K562 (cell line): ENCODE measurements at regions not wholly inside any gene's neighbourhood (a gene's known extent, or its start where the extent isn't known, plus 50 kb on each side); places are given as distances from the start of the nearest gene placed in this dataset.

Experiments used
- ATAC-seq: fragments of 200-7000 bp; cut with Tn5 transposase; 3 replicates; pipeline ENCODE4 v1.9.1; 2020; ENCODE audit warnings: moderate library complexity
- BruUV-seq: library from RNA; stranded (reverse); fragments of 400-500 nt; replicated peaks from 2 replicates; lab custom pipeline; 2021; lab: Mats Ljungman, UMichigan
- CTCF ChIA-PET: fragments of 300-600 bp; formaldehyde crosslinking; extraction: SDS; loops from one replicate; lab custom pipeline; 2021; ENCODE audit warnings: low intra/inter-chr PET ratio; lab: Yijun Ruan, JAX
- POLR2A ChIA-PET: fragments of 300-600, 350-650 bp; sonication (Branson Sonifier 250); formaldehyde crosslinking; extraction: SDS; loops from one replicate; lab custom pipeline; 2021; ENCODE audit warnings: antibody characterized with exemption, inconsistent platforms; lab: Yijun Ruan, JAX
- DNase-seq, 4 experiments: peaks; one replicate each; pipeline versions ENCODE4 v3.0.0 to v3.0.0-alpha.2; 2011 to 2018; ENCODE audit warnings: low spot score in 3 of 4, mixed read lengths in 3 of 4; ENCODE audit errors: extremely low read depth in 1 of 4
- FAIRE-seq: peaks from 2 replicates; lab custom pipeline; 2011; peaks lifted over from hg19 to GRCh38; lab: Jason Lieb, UNC
- H2AFZ ChIP-seq: 2 replicates; pipeline ENCODE4 v1.6.0; 2011; ENCODE audit warnings: low read depth, low read length, control low read depth, inconsistent platforms
- H3K27ac ChIP-seq: fragments of 200-600 bp; 3 replicates; pipeline ENCODE4 v1.8.0; 2011; ENCODE audit warnings: low read depth, mild to moderate bottlenecking, control low read depth, inconsistent platforms, low read length, moderate library complexity, mixed read lengths; ENCODE audit errors: extremely low read depth
- H3K27me3 ChIP-seq, 2 experiments: fragments of 300-600 bp in 1 of 2; 2 replicates in 1 of 2; 3 replicates in 1 of 2; pipeline versions ENCODE4 v1.6.0 to v1.8.0; 2011; ENCODE audit warnings: inconsistent platforms in 2 of 2, low read length in 2 of 2, mild to moderate bottlenecking in 1 of 2, mixed read lengths in 1 of 2, moderate library complexity in 1 of 2; ENCODE audit not compliant: control insufficient read depth in 2 of 2, insufficient read depth in 2 of 2
- H3K36me3 ChIP-seq: fragments of 300-600 bp; 3 replicates; pipeline ENCODE4 v1.8.0; 2011; ENCODE audit warnings: mild to moderate bottlenecking, low read length, inconsistent platforms; ENCODE audit not compliant: control insufficient read depth, insufficient read depth
- H3K4me1 ChIP-seq, 2 experiments: fragments of 200-600 bp in 1 of 2; replicated peaks in 1 of 2; 2 replicates in 1 of 2; 3 replicates in 1 of 2; pipeline versions ENCODE4 v1.5.1 to v1.8.0; 2011; ENCODE audit warnings: inconsistent platforms in 2 of 2, low read length in 2 of 2, mild to moderate bottlenecking in 1 of 2, mixed read lengths in 1 of 2, moderate library complexity in 1 of 2; ENCODE audit not compliant: control insufficient read depth in 2 of 2, insufficient read depth in 2 of 2
- H3K4me2 ChIP-seq: 2 replicates; pipeline ENCODE4 v1.6.1; 2011; ENCODE audit warnings: low read length, control low read depth, inconsistent platforms, mixed read lengths; ENCODE audit not compliant: insufficient read depth
- H3K4me3 ChIP-seq: fragments of 200-600 bp; sonication (generic), shearing (Covaris generic); 2 replicates; pipeline ENCODE4 v1.5.1; 2016; ENCODE audit warnings: control low read depth, inconsistent platforms
- H3K79me2 ChIP-seq: fragments of 200-600 bp; 3 replicates; pipeline ENCODE4 v1.8.0; 2011; ENCODE audit warnings: low read length, inconsistent platforms; ENCODE audit not compliant: control insufficient read depth, insufficient read depth
- H3K9ac ChIP-seq, 2 experiments: 2 replicates each; pipeline versions ENCODE4 v1.6.0 to v1.6.1; 2011; ENCODE audit warnings: low read depth in 2 of 2, low read length in 2 of 2, control low read depth in 1 of 2, inconsistent platforms in 1 of 2, mild to moderate bottlenecking in 1 of 2, mixed read lengths in 1 of 2; ENCODE audit not compliant: insufficient read depth in 1 of 2
- H3K9me1 ChIP-seq: one replicate; pipeline ENCODE4 v1.6.0; 2011; ENCODE audit warnings: inconsistent platforms, mild to moderate bottlenecking, low read length, moderate library complexity; ENCODE audit not compliant: control insufficient read depth, insufficient read depth
- H3K9me3 ChIP-seq: replicated peaks from 2 replicates; pipeline ENCODE4 v1.5.1; 2011; ENCODE audit warnings: low read depth, low read length, inconsistent platforms; ENCODE audit not compliant: control insufficient read depth, insufficient read depth
- H4K20me1 ChIP-seq: replicated peaks from 2 replicates; pipeline ENCODE4 v1.6.1; 2011; ENCODE audit warnings: low read length, inconsistent platforms, mixed read lengths; ENCODE audit not compliant: control insufficient read depth, insufficient read depth
- C11orf30 ChIP-seq: fragments of 450-650 bp; IDR thresholded peaks from 2 replicates; pipeline ENCODE4 v1.6.1; 2016; ENCODE audit warnings: low read depth, mild to moderate bottlenecking
- HDAC1 ChIP-seq, 2 experiments: fragments of 450-650 bp; IDR thresholded peaks; 2 replicates each; pipeline ENCODE4 v1.6.1; 2016 to 2017; ENCODE audit warnings: inconsistent platforms in 1 of 2, mild to moderate bottlenecking in 1 of 2, moderate library complexity in 1 of 2
- MAFF ChIP-seq: IDR thresholded peaks from 2 replicates; pipeline ENCODE4 v1.6.1; 2012; ENCODE audit warnings: low read length, improper control_type of control experiment
- MAFG ChIP-seq: fragments of 450-650 bp; conservative IDR thresholded peaks from 2 replicates; pipeline ENCODE4 v1.6.1; 2016; ENCODE audit warnings: missing genetic modification characterization, missing compliant biosample characterization
- MAFK ChIP-seq: IDR thresholded peaks from 2 replicates; pipeline ENCODE4 v1.6.1; 2011; ENCODE audit warnings: low read length, improper control_type of control experiment
- NCOR1 ChIP-seq: fragments of 450-650 bp; IDR thresholded peaks from 2 replicates; pipeline ENCODE4 v1.6.1; 2016; ENCODE audit warnings: mild to moderate bottlenecking, moderate library complexity
- RB1 ChIP-seq: fragments of 450-650 bp; IDR thresholded peaks from 2 replicates; pipeline ENCODE4 v1.6.1; 2017; ENCODE audit warnings: low read depth, mild to moderate bottlenecking
- ZNF316 ChIP-seq: fragments of 450-650 bp; IDR thresholded peaks from 2 replicates; pipeline ENCODE4 v1.6.1; 2016
- WGBS: fragments of 100-300 bp; shearing (Covaris generic); methylation state at CpG from one replicate; pipeline ENCODE4 v1.1.6; 2016; ENCODE audit warnings: low coverage, mixed read lengths; ENCODE audit not compliant: insufficient coverage; ENCODE audit errors: missing lambda C conversion rate; 5-methylcytosine and 5-hydroxymethylcytosine counted together
- in situ Hi-C: fragments of 300-500 bp; cut with MboI; formaldehyde crosslinking; loops from 4 replicates; pipeline ENCODE4 v1.15.0; 2018; ENCODE audit warnings: inconsistent platforms, mixed read lengths
- intact Hi-C: fragments of 100-400 bp; cut with micrococcal nuclease; formaldehyde crosslinking; loops from 2 replicates; pipeline ENCODE4 v1.14.2; 2022

GRCh38 chr13:104900191-104900817, 1635.2 kb downstream of the EFNB2 start:
- no peak overlapping the region for H3K4me2 ChIP-seq
- TF ChIP-seq C11orf30 = peak; percentile 15; the same call in 1 of the 2 replicates
- peak; percentile 30; the same call in 1 of the 2 replicates for TF ChIP-seq ZNF316
- peak; percentile 29; the same call in 1 of the 2 replicates for TF ChIP-seq MAFK
- no peak for TF ChIP-seq RB1
- TF ChIP-seq, all 486 proteins: peak for 3
- no peaks in the 10 kb centered on the region for H4K20me1 ChIP-seq
- ChIA-PET POLR2A (no interaction called here), CTCF (no interaction called here)
- H3K9ac ChIP-seq = no peak overlapping the region
- no peak for DNase-seq
- in situ Hi-C loops (no loop called here), intact Hi-C loops (no loop called here)
- H3K4me3 ChIP-seq = no peak overlapping the region
- ATAC-seq = no peak
- no peaks in the 10 kb centered on the region for H3K79me2 ChIP-seq
- no peak for FAIRE-seq
- no TSS peak for BruUV-seq
- H3K36me3 ChIP-seq = no peaks in the 10 kb centered on the region
- no peaks in the 10 kb centered on the region for H3K9me1 ChIP-seq
- H3K4me1 ChIP-seq = no peaks in the 10 kb centered on the region
- no peaks in the 10 kb centered on the region for H3K9me3 ChIP-seq
- H3K27me3 ChIP-seq = no peaks in the 10 kb centered on the region
- no peak overlapping the region for H2AFZ ChIP-seq
- H3K27ac ChIP-seq = no peak overlapping the region
- WGBS = 0% methylated on average over 1 of the region's 1 CpG

GRCh38 chr13:104898484-104898883, 1637.0 kb downstream of the EFNB2 start:
- intact Hi-C loops = no loop called here
- Histone ChIP-seq H3K4me2 (no peak overlapping the region), H3K4me3 (no peak overlapping the region), H3K27ac (no peak overlapping the region), H3K27me3 (no peaks in the 10 kb centered on the region), H3K9me3 (no peaks in the 10 kb centered on the region), H3K36me3 (no peaks in the 10 kb centered on the region), H3K4me1 (no peaks in the 10 kb centered on the region), H3K9me1 (no peaks in the 10 kb centered on the region), H3K79me2 (no peaks in the 10 kb centered on the region), H3K9ac (no peak overlapping the region), H4K20me1 (no peaks in the 10 kb centered on the region), H2AFZ (no peak overlapping the region)
- DNase-seq = no peak
- in situ Hi-C loops = no loop called here
- ChIA-PET CTCF (no interaction called here), POLR2A (no interaction called here)
- no TSS peak for BruUV-seq
- FAIRE-seq = no peak
- TF ChIP-seq MAFG (tag) (peak; percentile 66), ZNF316 (peak; percentile 71; the same call in 1 of the 2 replicates), NCOR1 (no peak), MAFF (peak; percentile 90), HDAC1 (IDR thresholded peaks at IDR 0.05) (no peak), MAFK (peak; percentile 92), C11orf30 (peak; percentile 44; the same call in 1 of the 2 replicates)
- WGBS = 0% methylated on average over 3 of the region's 3 CpGs
- no peak for ATAC-seq
